AG10803 (cell line): ENCODE measurements at regions not wholly inside any gene's neighbourhood (a gene's known extent, or its start where the extent isn't known, plus 50 kb on each side); places are given as distances from the start of the nearest gene placed in this dataset.

Experiments used
- DNase-seq: peaks from one replicate; pipeline ENCODE4 v3.0.0; 2010; ENCODE audit warnings: low read depth
- H3K4me3 ChIP-seq: 2 replicates; pipeline ENCODE4 v1.5.1; 2011; ENCODE audit warnings: mild to moderate bottlenecking, low read length, control low read depth
- TF ChIP-seq, protein P1 (sequence below): conservative IDR thresholded peaks from 2 replicates; pipeline ENCODE4 v1.5.1; 2011; ENCODE audit warnings: mild to moderate bottlenecking, low read length, control low read depth, inconsistent platforms

DNA sequence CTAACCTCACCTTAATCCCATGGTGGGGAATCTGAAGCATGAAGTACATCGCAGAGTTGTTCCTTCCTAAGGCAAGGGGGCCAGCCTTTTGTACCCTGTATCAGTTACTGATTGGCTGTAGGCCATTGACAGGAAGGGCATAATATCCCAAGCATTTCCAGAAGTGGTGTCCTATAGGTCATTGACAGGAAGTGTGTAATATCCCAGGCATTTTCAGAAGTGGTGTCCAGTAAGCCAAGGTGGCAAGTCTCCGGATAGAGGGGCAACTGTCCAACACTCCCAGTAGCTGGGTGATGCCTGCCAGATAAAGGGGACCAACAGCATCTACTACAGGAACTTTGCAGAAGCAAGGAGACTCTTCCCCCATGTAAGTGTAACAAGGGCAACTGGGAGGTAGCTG lies 52.1 kb upstream of the MYRIP start:
- H3K4me3 ChIP-seq, result no peak overlapping the region
- TF ChIP-seq, protein P1, sequence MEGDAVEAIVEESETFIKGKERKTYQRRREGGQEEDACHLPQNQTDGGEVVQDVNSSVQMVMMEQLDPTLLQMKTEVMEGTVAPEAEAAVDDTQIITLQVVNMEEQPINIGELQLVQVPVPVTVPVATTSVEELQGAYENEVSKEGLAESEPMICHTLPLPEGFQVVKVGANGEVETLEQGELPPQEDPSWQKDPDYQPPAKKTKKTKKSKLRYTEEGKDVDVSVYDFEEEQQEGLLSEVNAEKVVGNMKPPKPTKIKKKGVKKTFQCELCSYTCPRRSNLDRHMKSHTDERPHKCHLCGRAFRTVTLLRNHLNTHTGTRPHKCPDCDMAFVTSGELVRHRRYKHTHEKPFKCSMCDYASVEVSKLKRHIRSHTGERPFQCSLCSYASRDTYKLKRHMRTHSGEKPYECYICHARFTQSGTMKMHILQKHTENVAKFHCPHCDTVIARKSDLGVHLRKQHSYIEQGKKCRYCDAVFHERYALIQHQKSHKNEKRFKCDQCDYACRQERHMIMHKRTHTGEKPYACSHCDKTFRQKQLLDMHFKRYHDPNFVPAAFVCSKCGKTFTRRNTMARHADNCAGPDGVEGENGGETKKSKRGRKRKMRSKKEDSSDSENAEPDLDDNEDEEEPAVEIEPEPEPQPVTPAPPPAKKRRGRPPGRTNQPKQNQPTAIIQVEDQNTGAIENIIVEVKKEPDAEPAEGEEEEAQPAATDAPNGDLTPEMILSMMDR, result no peak
- no peak for DNase-seq
